Tibial nerve (tissue), 4 donors: ENCODE measurements at regions not wholly inside any gene's neighbourhood (a gene's known extent, or its start where the extent isn't known, plus 50 kb on each side); places are given as distances from the start of the nearest gene placed in this dataset.

Source experiments
- DNase-seq, 2 donors: peaks; one replicate each; pipeline ENCODE4 v3.0.0-alpha.2; 2019; ENCODE audit warnings: low spot score in 2 of 2
- H3K27ac ChIP-seq, 4 donors: fragments of 200-600 bp; sonication (generic) in 3 of 4; one replicate each; pipeline ENCODE4 v1.5.1; 2017 to 2019; ENCODE audit warnings: mild to moderate bottlenecking in 1 of 4
- H3K27me3 ChIP-seq, 2 donors: fragments of 200-600 bp; sonication (generic) in 1 of 2; one replicate each; pipeline versions ENCODE4 v1.5.1 to v1.6.0; 2017 to 2019
- H3K36me3 ChIP-seq, 3 donors: fragments of 200-600 bp; sonication (generic); one replicate each; pipeline ENCODE4 v1.5.1; 2018 to 2019
- H3K4me1 ChIP-seq, 4 donors: fragments of 200-600 bp; sonication (generic) in 3 of 4; one replicate each; pipeline ENCODE4 v1.5.1; 2017 to 2019
- H3K4me3 ChIP-seq, 4 donors: fragments of 200-600 bp; sonication (generic) in 3 of 4; one replicate each; pipeline ENCODE4 v1.5.1; 2017 to 2019; ENCODE audit warnings: mild to moderate bottlenecking in 1 of 4, moderate library complexity in 1 of 4
- H3K9me3 ChIP-seq, 4 donors: fragments of 200-600 bp; sonication (generic) in 3 of 4; one replicate each; pipeline ENCODE4 v1.5.1; 2017 to 2019
- CTCF ChIP-seq, 5 experiments: fragments of 200-600 bp in 3 of 5; fragments of 450-650 bp in 2 of 5; sonication (generic) in 3 of 5; IDR thresholded peaks; one replicate each; pipeline ENCODE4 v1.5.1; 2016 to 2019; ENCODE audit warnings: antibody characterized with exemption in 5 of 5, mild to moderate bottlenecking in 3 of 5, moderate library complexity in 2 of 5
- EP300 ChIP-seq, 2 donors: sonication (generic); formaldehyde crosslinking; IDR thresholded peaks; one replicate each; pipeline ENCODE4 v1.6.1; 2017; ENCODE audit warnings: antibody characterized with exemption in 2 of 2, mild to moderate bottlenecking in 1 of 2
- POLR2A ChIP-seq, 2 donors: fragments of 450-650 bp; IDR thresholded peaks; one replicate each; pipeline ENCODE4 v1.6.1; 2017; ENCODE audit warnings: antibody characterized with exemption in 2 of 2, mild to moderate bottlenecking in 2 of 2, moderate library complexity in 2 of 2
- WGBS, 2 donors: methylation state at CpG; one replicate each; pipeline ENCODE4 v1.1.5; 2018; 5-methylcytosine and 5-hydroxymethylcytosine counted together

- Histone ChIP-seq H3K27me3 (no peaks in the 10 kb centered on the region), H3K4me3 (no peak overlapping the region), H3K27ac (no peak overlapping the region), H3K36me3 (no peaks in the 10 kb centered on the region), H3K9me3 (no peaks in the 10 kb centered on the region), H3K4me1 (peaks cover 0 to 14% (median 0%) of the 10 kb centered on the region in 4 donors)
- WGBS, 2 donors, result 60 to 63% methylated on average over 7 of the region's 7 CpGs
- TF ChIP-seq CTCF (IDR thresholded peaks at IDR 0.05) (no peak), POLR2A (IDR thresholded peaks at IDR 0.05) (no peak), EP300 (IDR thresholded peaks at IDR 0.05) (no peak)
- no peak for DNase-seq
Measured at GRCh38 chr9:90107726-90108655, 503.2 kb downstream of the GADD45G start.

DNA sequence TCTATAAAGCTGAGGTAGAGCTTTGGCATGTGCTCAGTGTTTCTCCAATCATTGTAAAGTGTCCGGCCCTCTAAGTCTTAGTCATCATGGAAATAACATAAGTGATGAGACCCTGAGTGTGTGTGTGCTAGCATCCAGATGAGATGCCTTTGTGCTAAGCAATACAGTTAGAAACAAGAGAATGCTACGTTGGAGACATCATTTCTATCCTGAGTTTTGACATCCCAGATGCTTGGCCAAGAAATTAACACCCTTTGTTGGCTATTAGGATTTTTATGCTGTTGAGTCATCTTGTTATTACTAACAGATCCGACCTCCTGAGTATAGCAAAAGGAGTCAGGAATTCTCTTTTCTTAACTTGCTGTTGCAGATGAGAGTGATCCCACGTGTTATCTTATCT lies 508.0 kb downstream of the GADD45G start:
- Histone ChIP-seq H3K4me1 (peaks cover 0 to 11% (median 0%) of the 10 kb centered on the region in 4 donors), H3K4me3 (no peak overlapping the region), H3K27me3 (no peaks in the 10 kb centered on the region), H3K36me3 (no peaks in the 10 kb centered on the region), H3K9me3 (no peaks in the 10 kb centered on the region), H3K27ac (no peak overlapping the region)
- DNase-seq, result no peak
- 51 to 62% methylated on average over 4 of the region's 4 CpGs for WGBS, 2 donors
- TF ChIP-seq EP300 (IDR thresholded peaks at IDR 0.05), result no peak
- no peak for TF ChIP-seq POLR2A (IDR thresholded peaks at IDR 0.05)
- TF ChIP-seq CTCF (IDR thresholded peaks at IDR 0.05), result no peak

GRCh38 chr9:90114641-90115425 lies 510.0 kb downstream of the GADD45G start:
- no peak for TF ChIP-seq CTCF (IDR thresholded peaks at IDR 0.05)
- TF ChIP-seq EP300 (IDR thresholded peaks at IDR 0.05), result no peak
- TF ChIP-seq POLR2A (IDR thresholded peaks at IDR 0.05), result no peak
- no peaks in the 10 kb centered on the region for H3K27me3 ChIP-seq
- H3K4me3 ChIP-seq, result no peak overlapping the region
- 69 to 70% methylated on average over 4 of the region's 4 CpGs for WGBS, 2 donors
- no peaks in the 10 kb centered on the region for H3K36me3 ChIP-seq
- no peaks in the 10 kb centered on the region for H3K9me3 ChIP-seq
- no peak for DNase-seq
- no peak overlapping the region for H3K27ac ChIP-seq
- H3K4me1 ChIP-seq, result peaks cover 0 to 7% (median 0%) of the 10 kb centered on the region in 4 donors

DNA sequence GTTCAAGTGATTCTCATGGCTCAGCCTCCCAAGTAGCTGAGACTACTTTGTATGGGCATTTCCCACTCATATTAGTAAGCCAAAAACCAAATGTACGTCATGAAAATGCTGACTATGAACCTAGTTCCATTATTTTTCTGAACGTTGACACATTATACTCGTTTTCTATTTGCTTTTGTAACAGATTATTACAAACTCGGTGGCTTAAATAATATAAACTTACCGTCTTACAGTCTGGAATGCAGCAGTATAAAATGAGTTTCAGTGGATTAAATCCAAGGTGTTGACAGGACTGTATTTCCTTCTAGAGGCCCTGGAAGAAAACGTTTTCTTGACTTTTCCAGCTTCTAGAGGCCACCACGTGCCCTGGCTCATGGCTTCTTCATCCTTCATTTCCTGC lies 517.0 kb downstream of the GADD45G start:
- Histone ChIP-seq H3K27ac (no peak overlapping the region), H3K4me1 (no peaks in the 10 kb centered on the region), H3K27me3 (no peaks in the 10 kb centered on the region), H3K9me3 (peaks cover 0 to 9% (median 0%) of the 10 kb centered on the region in 4 donors), H3K4me3 (no peak overlapping the region), H3K36me3 (no peaks in the 10 kb centered on the region)
- 78 to 85% methylated on average over 7 of the region's 7 CpGs for WGBS, 2 donors
- no peak for DNase-seq
- TF ChIP-seq EP300 (IDR thresholded peaks at IDR 0.05) (no peak), CTCF (IDR thresholded peaks at IDR 0.05) (no peak), POLR2A (IDR thresholded peaks at IDR 0.05) (no peak)

- peaks cover 0 to 9% (median 0%) of the 10 kb centered on the region in 4 donors for H3K9me3 ChIP-seq
- no peak overlapping the region for H3K27ac ChIP-seq
- no peaks in the 10 kb centered on the region for H3K27me3 ChIP-seq
- no peaks in the 10 kb centered on the region for H3K4me1 ChIP-seq
- WGBS, 2 donors, result 58% methylated on average over 1 of the region's 1 CpG
- no peak for DNase-seq
- TF ChIP-seq POLR2A (IDR thresholded peaks at IDR 0.05), result no peak
- no peak overlapping the region for H3K4me3 ChIP-seq
- no peaks in the 10 kb centered on the region for H3K36me3 ChIP-seq
Measured at GRCh38 chr9:90124961-90125360, 517.7 kb downstream of the DIRAS2 start.
